ENCODE measurements at regions not wholly inside any gene's neighbourhood (a gene's known extent, or its start where the extent isn't known, plus 50 kb on each side); places are given as distances from the start of the nearest gene placed in this dataset.
"Not testable (repeated sequence)": the region's sequence is repeated elsewhere in the genome, so short reads cannot be mapped to it uniquely, and the experiment has no call there.

DNA sequence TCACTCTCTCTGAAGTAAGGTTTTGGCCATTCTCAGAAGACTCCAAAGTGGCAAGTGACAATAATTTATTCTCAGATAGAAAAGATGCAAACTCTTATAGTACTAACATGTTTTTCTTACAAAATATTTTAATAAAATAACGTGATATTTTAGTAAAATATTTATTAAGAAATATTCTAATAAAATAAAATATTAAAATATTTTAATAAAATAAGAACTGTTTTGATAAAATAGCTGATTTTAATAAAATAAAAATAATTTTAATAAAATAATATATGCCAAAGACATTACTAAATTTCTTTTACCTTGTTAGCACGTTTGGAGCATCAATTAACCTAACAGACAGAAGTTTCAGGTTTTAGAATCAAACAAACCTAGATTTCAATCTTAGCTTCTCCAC, 424.0 kb upstream of the NECTIN3 start:
- no peak for DNase-seq

GRCh38 chr3:110650741-110651140, 420.9 kb upstream of the NECTIN3 start:
- DNase-seq, result no peak

DNA sequence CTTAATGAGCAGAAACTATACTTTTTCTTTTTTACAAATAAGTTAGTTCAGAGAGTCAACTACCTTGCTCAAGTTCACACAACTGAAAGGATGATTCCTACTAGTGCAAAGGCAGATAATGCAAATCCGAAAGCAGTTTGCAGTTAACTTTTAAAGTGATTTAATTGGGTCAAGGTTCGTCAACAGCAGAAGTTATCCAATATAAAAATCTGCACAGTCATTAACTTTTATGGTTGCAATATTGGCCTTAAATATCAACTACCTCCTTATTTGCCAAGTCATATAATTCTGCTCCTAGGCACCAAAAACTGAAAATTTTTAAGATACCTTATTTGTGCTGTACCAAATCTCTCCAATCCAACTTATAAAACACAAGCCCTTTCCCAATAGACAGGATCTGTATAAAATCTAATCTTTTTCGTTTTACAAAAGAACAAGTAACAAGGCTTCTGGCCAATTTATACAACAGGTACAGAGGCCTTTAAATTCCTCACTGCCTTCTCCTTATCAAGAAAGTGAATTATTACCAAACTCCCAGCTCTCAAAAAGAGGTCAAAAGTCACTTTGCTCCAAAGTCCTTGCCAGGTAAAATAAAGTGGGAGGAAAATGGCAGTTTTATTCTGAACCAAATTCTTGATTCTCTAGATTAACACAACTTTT, 416.6 kb upstream of the NECTIN3 start:
- DNase-seq, result no peak

- no peak for DNase-seq
Measured at GRCh38 chr3:110656394-110657025, 415.1 kb upstream of the NECTIN3 start.

DNA sequence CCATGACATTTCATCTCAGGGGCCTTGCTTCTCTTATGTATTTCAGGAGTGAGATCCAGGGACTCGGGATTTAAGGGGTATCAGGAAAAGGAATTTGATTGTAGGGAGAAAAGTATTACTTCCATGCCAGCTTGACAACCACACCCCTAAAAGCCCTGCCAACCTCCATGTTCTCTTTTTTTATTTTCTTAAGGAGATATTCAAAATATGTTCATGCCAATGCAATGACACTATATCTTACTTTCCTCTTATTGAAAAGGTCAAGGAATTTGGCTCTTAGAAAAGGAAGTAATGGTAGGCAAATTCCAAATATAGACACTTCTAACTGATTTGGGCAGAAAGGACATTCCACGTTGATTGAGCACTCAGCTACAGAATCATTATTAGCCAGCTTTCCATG, 407.5 kb upstream of the NECTIN3 start:
- DNase-seq, result no peak

DNA sequence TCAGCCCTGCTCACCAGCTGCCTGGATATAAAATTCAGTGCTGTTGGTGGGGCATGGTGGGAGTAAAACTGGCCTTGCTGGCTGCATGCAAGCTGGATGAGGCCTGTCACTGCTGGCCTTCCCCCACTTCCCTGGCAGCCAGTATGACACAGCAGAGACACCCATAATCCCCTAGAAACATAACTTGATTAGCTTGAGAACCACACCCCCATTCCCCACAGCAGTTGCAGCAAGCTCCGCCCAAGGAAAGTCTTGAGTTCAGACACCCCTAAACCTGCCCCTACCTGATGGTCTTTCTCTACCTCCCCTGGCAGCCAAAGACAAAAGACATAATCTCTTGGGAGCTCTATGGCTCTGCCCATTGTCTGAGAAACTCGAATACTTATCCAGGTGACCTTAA, 405.1 kb upstream of the NECTIN3 start:
- DNase-seq, result no peak

GRCh38 chr3:110667216-110667615, 404.4 kb upstream of the NECTIN3 start:
- DNase-seq, result no peak

- DNase-seq, result no peak
Measured at GRCh38 chr3:110670407-110670806, 401.2 kb upstream of the NECTIN3 start.

GRCh38 chr3:110677506-110677905, 394.1 kb upstream of the NECTIN3 start:
- no peak for DNase-seq

DNA sequence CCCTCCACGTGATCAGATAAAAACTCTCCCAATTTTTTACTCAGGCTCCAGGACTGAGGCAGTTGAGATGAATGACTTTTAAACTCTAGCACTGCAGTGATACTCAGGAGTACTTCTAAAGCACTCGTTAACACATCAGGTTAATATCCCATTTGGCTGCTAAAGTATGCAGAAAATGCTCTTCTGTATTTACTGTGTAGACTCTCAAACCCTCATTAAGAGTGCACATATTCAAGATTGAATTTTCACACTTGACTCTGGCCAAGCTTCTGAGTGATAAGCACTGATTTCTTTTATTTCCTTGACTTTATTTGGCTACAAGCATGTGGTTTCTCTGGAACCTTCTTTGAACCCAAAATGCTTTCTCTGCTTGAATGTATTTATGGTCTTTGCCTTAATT, 392.3 kb upstream of the NECTIN3 start:
- no peak for DNase-seq

DNA sequence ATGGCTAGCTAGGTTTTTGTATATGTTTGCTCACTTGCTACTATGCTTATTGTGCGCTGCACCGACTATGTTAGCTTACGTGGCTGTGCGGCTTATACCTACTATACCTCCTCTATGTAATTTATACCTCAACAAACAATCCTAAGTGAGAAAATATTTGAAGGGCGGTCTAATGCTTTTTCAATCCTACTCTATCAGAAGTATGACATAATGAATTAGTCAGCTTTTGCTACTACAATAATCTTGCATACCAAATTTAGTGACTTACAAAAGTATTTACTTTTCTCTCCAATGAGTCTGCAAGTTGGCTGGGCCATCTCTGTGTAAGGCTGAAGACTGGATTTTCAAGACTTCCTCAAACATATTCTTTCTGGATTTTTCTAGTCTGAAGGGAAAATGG, 391.2 kb upstream of the NECTIN3 start:
- no peak for DNase-seq

- DNase-seq, result no peak
Measured at GRCh38 chr3:110684466-110684865, 387.1 kb upstream of the NECTIN3 start.

- DNase-seq, result no peak
Measured at GRCh38 chr3:110685630-110686029, 386.0 kb upstream of the NECTIN3 start.

DNA sequence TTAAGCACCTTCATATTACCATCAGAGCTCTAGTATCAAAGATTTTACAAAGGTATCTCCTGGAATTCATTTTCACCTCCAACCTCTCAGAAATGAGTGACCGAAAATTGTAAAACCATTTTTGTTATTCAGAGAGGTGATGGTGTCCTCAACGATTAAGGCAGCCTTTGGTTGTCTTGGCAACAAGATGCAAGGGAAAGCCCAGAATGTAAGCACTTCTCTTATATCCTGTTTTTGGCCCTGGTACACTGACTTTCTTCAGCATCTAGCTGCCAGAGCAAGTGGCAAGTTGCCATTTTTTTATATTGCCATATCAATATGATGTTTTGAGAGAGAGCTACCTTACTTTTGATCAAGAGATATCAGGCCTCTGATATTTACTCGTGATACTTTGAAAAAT, 384.9 kb upstream of the NECTIN3 start:
- no peak for DNase-seq

DNA sequence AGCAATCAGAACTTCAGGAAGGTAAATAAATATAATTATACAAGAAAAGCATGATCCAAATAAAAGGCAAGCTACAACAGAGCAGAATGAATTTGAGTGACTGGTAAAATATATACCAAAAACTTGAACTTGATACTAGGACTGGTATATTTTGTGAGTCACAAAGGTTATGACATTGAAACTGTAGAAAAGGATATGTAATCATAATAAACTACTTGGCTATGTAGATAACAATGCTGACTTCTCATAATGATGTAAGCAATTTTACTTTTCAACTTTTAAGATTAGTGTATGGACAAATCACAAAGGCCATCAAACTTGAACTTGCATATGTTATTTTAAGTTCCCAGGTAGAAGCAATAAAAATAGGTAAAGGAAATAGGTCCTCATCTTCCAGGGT, 384.5 kb upstream of the NECTIN3 start:
- DNase-seq, result no peak

DNA sequence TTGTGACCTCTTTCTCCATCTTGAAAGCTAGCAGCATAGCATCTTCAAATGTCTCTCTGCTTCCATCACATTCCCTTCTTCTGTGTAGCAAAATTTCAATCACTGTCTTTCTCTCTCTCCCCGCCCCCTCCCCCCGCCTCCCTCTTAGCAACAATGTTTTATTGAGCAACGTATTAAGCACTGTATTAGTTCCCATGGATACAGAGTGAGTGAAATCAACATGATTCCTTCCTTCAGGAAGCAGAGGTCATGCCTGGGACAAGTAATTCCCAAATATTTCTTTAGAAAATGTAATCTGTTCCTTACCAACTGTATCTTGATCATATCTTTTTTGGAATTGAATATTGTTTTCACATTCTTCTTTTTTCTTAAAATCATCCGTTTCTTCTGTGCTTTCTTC, 373.7 kb upstream of the NECTIN3 start:
- DNase-seq, result no peak

DNA sequence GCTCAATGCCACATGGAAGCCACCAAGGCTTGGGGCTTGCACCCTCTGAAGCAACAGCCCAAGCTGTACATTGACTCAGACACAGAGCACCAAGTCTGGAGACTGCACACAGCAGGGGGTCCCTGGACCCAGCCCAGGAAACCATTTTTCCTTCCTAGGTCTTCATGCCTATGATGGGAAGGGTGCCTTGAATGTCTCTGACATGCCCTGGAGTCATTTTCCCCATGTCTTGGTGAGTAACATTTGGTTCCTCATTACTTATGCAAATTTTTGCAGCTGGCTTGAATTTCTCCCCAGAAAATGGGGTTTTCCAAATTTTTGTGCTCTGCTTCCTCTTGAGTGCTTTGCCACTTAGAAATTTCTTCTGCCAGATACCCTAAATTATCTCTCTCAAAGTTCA, 367.3 kb upstream of the NECTIN3 start:
- not testable (repeated sequence) for DNase-seq

DNA sequence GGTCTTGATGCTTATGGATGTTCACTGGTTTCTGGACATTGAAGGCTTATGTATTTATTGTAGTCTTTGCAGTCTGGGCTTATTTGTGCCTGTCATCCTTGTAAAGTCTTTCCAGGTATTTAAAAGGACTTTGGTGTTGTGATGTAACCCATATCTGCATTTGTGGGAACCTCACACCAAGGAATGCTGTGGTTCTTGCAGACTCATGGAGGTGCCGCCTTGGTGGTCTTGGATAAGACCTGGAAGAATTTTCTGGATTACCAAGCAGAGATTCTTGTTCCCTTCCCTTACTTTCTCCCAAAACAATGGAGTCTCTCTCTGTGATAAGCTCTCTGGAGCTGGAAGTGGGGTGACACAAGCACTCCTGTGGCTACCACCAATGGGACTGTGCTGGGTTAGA, 363.5 kb upstream of the NECTIN3 start:
- DNase-seq, result no peak

- DNase-seq, result no peak
Measured at GRCh38 chr3:110710156-110710555, 361.5 kb upstream of the NECTIN3 start.

GRCh38 chr3:110710603-110711002, 361.0 kb upstream of the NECTIN3 start:
- DNase-seq, result no peak

- DNase-seq, result no peak
Measured at GRCh38 chr3:110711130-110711832, 360.3 kb upstream of the NECTIN3 start.

GRCh38 chr3:110711851-110712516, 359.6 kb upstream of the NECTIN3 start:
- DNase-seq, result no peak

GRCh38 chr3:110727056-110727455, 344.6 kb upstream of the NECTIN3 start:
- DNase-seq, result no peak

GRCh38 chr3:110731148-110731547, 340.5 kb upstream of the NECTIN3 start:
- no peak for DNase-seq

Data from CD4-positive, alpha-beta T cell treated with Interleukin-12 subunit alpha and Interleukin-12 subunit beta, for 1 hour (primary cell).